T-helper 1 cell treated with Interleukin-12 subunit alpha and Interleukin-12 subunit beta and Interleukin-4 antibody, amounts not matched to agents 30 μg/mL and 1 μg/mL, for 36 hours (primary cell): ENCODE measurements at regions not wholly inside any gene's neighbourhood (a gene's known extent, or its start where the extent isn't known, plus 50 kb on each side); places are given as distances from the start of the nearest gene placed in this dataset.

ENCODE experiments used
- H3K27ac Mint-ChIP-seq: one replicate; pipeline ENCODE4 v1.8.0; 2021; ENCODE audit warnings: mild to moderate bottlenecking, mixed read lengths
- H3K27me3 Mint-ChIP-seq: one replicate; pipeline ENCODE4 v1.8.0; 2021; ENCODE audit warnings: low read depth, mixed read lengths
- H3K36me3 Mint-ChIP-seq: one replicate; pipeline ENCODE4 v1.8.0; 2021; ENCODE audit warnings: low read depth, mixed read lengths
- H3K4me1 Mint-ChIP-seq: one replicate; pipeline ENCODE4 v1.8.0; 2021; ENCODE audit warnings: low read depth, mixed read lengths
- H3K4me3 Mint-ChIP-seq: one replicate; pipeline ENCODE4 v1.8.0; 2021; ENCODE audit warnings: mild to moderate bottlenecking, moderate library complexity, mixed read lengths
- H3K9me3 Mint-ChIP-seq: one replicate; pipeline ENCODE4 v1.8.0; 2021; ENCODE audit warnings: mixed read lengths

GRCh38 chr2:21281791-21282514 lies 158.2 kb downstream of the TDRD15 start:
- Mint-ChIP-seq H3K9me3 (no peaks in the 10 kb centered on the region), H3K27me3 (no peaks in the 10 kb centered on the region), H3K4me1 (no peaks in the 10 kb centered on the region), H3K36me3 (no peaks in the 10 kb centered on the region), H3K27ac (no peak overlapping the region), H3K4me3 (no peak overlapping the region)

GRCh38 chr2:21282515-21282898 lies 158.7 kb downstream of the TDRD15 start:
- Mint-ChIP-seq H3K4me3 (no peak overlapping the region), H3K4me1 (no peaks in the 10 kb centered on the region), H3K27ac (no peak overlapping the region), H3K27me3 (no peaks in the 10 kb centered on the region), H3K36me3 (no peaks in the 10 kb centered on the region), H3K9me3 (no peaks in the 10 kb centered on the region)

GRCh38 chr2:21288299-21288698 lies 164.5 kb downstream of the TDRD15 start:
- Mint-ChIP-seq H3K4me1 (no peaks in the 10 kb centered on the region), H3K4me3 (no peak overlapping the region)

GRCh38 chr2:21288739-21289520 lies 165.2 kb downstream of the TDRD15 start:
- H3K27me3 Mint-ChIP-seq: no peaks in the 10 kb centered on the region
- no peaks in the 10 kb centered on the region for H3K4me1 Mint-ChIP-seq
- no peaks in the 10 kb centered on the region for H3K9me3 Mint-ChIP-seq
- no peaks in the 10 kb centered on the region for H3K36me3 Mint-ChIP-seq
- no peak overlapping the region for H3K27ac Mint-ChIP-seq
- no peak overlapping the region for H3K4me3 Mint-ChIP-seq

More at GRCh38 chr2:21288299-21288698, 164.5 kb downstream of the TDRD15 start:
- no peak overlapping the region for H3K27ac Mint-ChIP-seq
- H3K9me3 Mint-ChIP-seq: no peaks in the 10 kb centered on the region
- H3K36me3 Mint-ChIP-seq: no peaks in the 10 kb centered on the region
- no peaks in the 10 kb centered on the region for H3K27me3 Mint-ChIP-seq

GRCh38 chr2:21289551-21289950 lies 165.8 kb downstream of the TDRD15 start:
- H3K4me1 Mint-ChIP-seq: no peaks in the 10 kb centered on the region
- no peaks in the 10 kb centered on the region for H3K36me3 Mint-ChIP-seq
- no peak overlapping the region for H3K4me3 Mint-ChIP-seq
- H3K27ac Mint-ChIP-seq: no peak overlapping the region
- no peaks in the 10 kb centered on the region for H3K27me3 Mint-ChIP-seq
- no peaks in the 10 kb centered on the region for H3K9me3 Mint-ChIP-seq

- H3K4me1 Mint-ChIP-seq: no peaks in the 10 kb centered on the region
- no peaks in the 10 kb centered on the region for H3K27me3 Mint-ChIP-seq
- no peaks in the 10 kb centered on the region for H3K9me3 Mint-ChIP-seq
- H3K4me3 Mint-ChIP-seq: no peak overlapping the region
- no peaks in the 10 kb centered on the region for H3K36me3 Mint-ChIP-seq
- H3K27ac Mint-ChIP-seq: no peak overlapping the region
These were observed 166.2 kb downstream of the TDRD15 start for GRCh38 chr2:21289989-21290388.

- H3K27ac Mint-ChIP-seq: no peak overlapping the region
- H3K4me3 Mint-ChIP-seq: no peak overlapping the region
- H3K36me3 Mint-ChIP-seq: no peaks in the 10 kb centered on the region
- H3K4me1 Mint-ChIP-seq: no peaks in the 10 kb centered on the region
- no peaks in the 10 kb centered on the region for H3K27me3 Mint-ChIP-seq
- H3K9me3 Mint-ChIP-seq: no peaks in the 10 kb centered on the region
These were observed 167.7 kb downstream of the TDRD15 start for GRCh38 chr2:21291426-21291825.

- H3K27ac Mint-ChIP-seq: no peak overlapping the region
- no peaks in the 10 kb centered on the region for H3K36me3 Mint-ChIP-seq
- no peaks in the 10 kb centered on the region for H3K9me3 Mint-ChIP-seq
- no peaks in the 10 kb centered on the region for H3K27me3 Mint-ChIP-seq
- H3K4me1 Mint-ChIP-seq: no peaks in the 10 kb centered on the region
- no peak overlapping the region for H3K4me3 Mint-ChIP-seq
These were observed 170.7 kb downstream of the TDRD15 start for GRCh38 chr2:21294446-21294845.

GRCh38 chr2:21299411-21299810 lies 175.6 kb downstream of the TDRD15 start:
- no peaks in the 10 kb centered on the region for H3K36me3 Mint-ChIP-seq
- H3K4me3 Mint-ChIP-seq: no peak overlapping the region
- H3K27ac Mint-ChIP-seq: no peak overlapping the region
- no peaks in the 10 kb centered on the region for H3K27me3 Mint-ChIP-seq
- H3K9me3 Mint-ChIP-seq: no peaks in the 10 kb centered on the region
- H3K4me1 Mint-ChIP-seq: no peaks in the 10 kb centered on the region

- Mint-ChIP-seq H3K9me3 (no peaks in the 10 kb centered on the region), H3K36me3 (no peaks in the 10 kb centered on the region), H3K4me1 (no peaks in the 10 kb centered on the region), H3K4me3 (no peak overlapping the region), H3K27ac (no peak overlapping the region), H3K27me3 (no peaks in the 10 kb centered on the region)
These were observed 178.2 kb downstream of the TDRD15 start for GRCh38 chr2:21301871-21302455.

- Mint-ChIP-seq H3K36me3 (no peaks in the 10 kb centered on the region), H3K27me3 (no peaks in the 10 kb centered on the region), H3K4me1 (no peaks in the 10 kb centered on the region), H3K27ac (no peak overlapping the region), H3K9me3 (no peaks in the 10 kb centered on the region), H3K4me3 (no peak overlapping the region)
These were observed 180.1 kb downstream of the TDRD15 start for GRCh38 chr2:21303876-21304275.

GRCh38 chr2:21305581-21305980 lies 181.8 kb downstream of the TDRD15 start:
- no peaks in the 10 kb centered on the region for H3K27me3 Mint-ChIP-seq
- H3K36me3 Mint-ChIP-seq: no peaks in the 10 kb centered on the region
- no peak overlapping the region for H3K27ac Mint-ChIP-seq
- H3K4me1 Mint-ChIP-seq: no peaks in the 10 kb centered on the region
- no peak overlapping the region for H3K4me3 Mint-ChIP-seq
- no peaks in the 10 kb centered on the region for H3K9me3 Mint-ChIP-seq

- no peaks in the 10 kb centered on the region for H3K4me1 Mint-ChIP-seq
- H3K9me3 Mint-ChIP-seq: no peaks in the 10 kb centered on the region
These were observed 182.5 kb downstream of the TDRD15 start for GRCh38 chr2:21306235-21306634.

GRCh38 chr2:21307037-21307436 lies 183.3 kb downstream of the TDRD15 start:
- Mint-ChIP-seq H3K27ac (no peak overlapping the region), H3K27me3 (no peaks in the 10 kb centered on the region), H3K36me3 (no peaks in the 10 kb centered on the region), H3K4me3 (no peak overlapping the region), H3K9me3 (no peaks in the 10 kb centered on the region), H3K4me1 (no peaks in the 10 kb centered on the region)

More at GRCh38 chr2:21306235-21306634, 182.5 kb downstream of the TDRD15 start:
- H3K27me3 Mint-ChIP-seq: no peaks in the 10 kb centered on the region
- no peaks in the 10 kb centered on the region for H3K36me3 Mint-ChIP-seq
- no peak overlapping the region for H3K27ac Mint-ChIP-seq
- no peak overlapping the region for H3K4me3 Mint-ChIP-seq

GRCh38 chr2:21310493-21310892 lies 186.7 kb downstream of the TDRD15 start:
- Mint-ChIP-seq H3K4me1 (no peaks in the 10 kb centered on the region), H3K4me3 (no peak overlapping the region), H3K27ac (no peak overlapping the region), H3K27me3 (no peaks in the 10 kb centered on the region), H3K9me3 (no peaks in the 10 kb centered on the region), H3K36me3 (no peaks in the 10 kb centered on the region)
